SIG-M5 treated with dmso at 0.1 percent for 504 hours (cell line): ENCODE measurements at regions not wholly inside any gene's neighbourhood (a gene's known extent, or its start where the extent isn't known, plus 50 kb on each side); places are given as distances from the start of the nearest gene placed in this dataset.

Experiments
- DNase-seq: peaks from one replicate; lab custom pipeline; 2025; ENCODE audit not compliant: unreplicated experiment; lab: John Stamatoyannopoulos, UW

DNA sequence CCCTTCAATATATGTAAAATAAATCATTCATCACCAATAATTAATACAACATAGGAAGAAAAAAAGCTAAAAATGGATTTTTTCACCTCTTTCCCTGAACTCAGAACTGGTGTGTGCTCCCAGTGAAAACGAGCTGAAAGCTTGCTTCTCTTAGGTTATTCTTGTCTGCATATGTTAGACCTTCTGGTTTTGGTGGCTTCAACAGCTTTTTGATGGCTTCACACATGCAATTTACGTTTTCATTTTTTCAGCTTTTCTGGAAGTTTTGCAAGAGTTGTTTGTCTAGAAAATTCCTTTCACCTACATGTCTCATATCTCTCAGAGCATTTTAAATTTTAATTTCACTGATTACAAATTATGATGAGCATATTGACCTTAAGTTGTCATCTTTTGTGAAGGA lies 86.9 kb upstream of the PTCHD4 start:
- no peak for DNase-seq

DNA sequence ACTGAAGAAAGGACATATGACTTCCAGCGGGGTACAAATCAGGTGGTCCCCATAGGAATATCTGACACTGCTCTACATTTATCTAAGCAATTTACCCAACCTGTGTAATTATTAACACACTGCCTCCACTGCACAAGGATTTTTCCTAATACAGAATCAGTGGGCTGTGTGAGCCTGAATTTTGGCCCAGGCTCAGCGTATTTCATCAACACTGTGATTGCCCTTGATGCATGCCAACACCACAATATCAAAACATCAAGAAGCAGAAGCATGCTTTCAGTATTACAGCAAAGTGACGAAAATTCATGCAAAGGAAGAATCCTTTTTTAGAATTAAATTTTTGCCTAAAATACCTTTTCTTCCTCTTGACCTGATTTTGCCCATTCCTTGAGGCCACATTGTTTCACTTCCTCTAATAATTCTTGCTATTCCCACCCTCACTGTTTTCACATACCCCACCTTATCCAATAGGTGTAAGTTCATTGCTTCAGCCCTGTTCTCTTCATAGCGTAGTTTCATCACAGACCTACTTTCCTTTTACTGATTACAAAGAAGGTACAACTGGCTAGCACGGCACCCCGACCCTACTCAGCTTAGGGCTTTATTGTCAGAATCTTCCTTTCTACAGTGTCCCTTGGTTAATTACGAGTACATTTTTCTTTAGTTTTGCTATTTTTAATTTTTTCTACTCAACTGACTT lies 83.7 kb upstream of the PTCHD4 start:
- no peak for DNase-seq

DNA sequence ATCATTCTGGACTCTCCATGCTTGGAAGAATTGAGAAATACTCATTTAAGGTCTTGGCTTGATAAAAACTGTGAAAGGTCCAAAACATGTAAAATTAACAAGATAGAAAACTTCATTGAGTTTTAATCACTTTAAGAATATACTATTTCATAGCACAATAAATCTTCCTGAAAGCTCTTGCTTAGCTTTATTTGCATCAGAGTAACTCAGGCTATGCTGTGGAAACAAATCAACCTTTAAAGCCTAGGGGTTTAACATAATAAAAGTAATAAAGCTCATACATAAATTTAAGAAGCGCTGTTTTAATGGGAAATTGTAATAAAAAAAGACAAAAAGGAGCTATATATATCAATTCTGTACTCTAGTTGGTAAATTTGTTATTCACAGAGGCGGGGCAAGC lies 77.2 kb upstream of the PTCHD4 start:
- DNase-seq = no peak

DNA sequence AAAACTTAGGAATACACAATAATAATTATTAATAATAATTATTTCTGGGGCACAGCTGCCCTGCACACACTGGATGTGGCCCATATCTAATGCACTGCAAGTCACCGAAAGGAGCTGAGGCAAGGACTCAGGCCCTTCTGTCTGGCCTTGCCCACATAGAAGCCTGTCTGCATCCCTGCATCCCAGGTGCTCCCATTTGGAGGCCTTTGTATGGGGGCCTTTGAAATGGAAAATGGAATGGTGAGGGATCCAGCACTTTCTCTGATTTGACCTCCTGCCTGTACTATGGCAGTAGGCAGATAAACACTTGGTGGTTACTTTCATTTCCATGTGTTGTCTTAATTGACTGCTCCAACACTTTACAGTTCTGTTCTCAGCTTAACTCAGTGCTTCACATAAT lies 75.7 kb upstream of the PTCHD4 start:
- DNase-seq = no peak

DNA sequence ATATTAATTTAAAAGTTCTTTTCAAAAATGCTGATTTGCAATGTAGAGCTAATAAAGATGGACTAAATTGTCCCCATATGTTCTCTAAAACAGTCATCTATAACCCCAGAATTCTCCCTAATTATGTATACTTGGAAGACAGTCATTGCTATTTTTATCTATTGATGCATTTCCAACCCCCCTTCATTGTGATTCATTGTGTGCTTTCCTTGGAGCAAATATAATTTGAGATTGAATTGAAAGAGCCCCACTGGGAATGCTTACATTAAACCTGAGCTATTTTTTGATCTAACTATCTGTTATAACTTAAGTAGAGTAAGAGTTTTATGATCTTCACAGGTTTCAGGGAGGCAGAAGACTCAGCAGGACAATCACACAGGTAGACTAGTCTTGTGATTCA lies 73.7 kb upstream of the PTCHD4 start:
- DNase-seq = no peak

DNA sequence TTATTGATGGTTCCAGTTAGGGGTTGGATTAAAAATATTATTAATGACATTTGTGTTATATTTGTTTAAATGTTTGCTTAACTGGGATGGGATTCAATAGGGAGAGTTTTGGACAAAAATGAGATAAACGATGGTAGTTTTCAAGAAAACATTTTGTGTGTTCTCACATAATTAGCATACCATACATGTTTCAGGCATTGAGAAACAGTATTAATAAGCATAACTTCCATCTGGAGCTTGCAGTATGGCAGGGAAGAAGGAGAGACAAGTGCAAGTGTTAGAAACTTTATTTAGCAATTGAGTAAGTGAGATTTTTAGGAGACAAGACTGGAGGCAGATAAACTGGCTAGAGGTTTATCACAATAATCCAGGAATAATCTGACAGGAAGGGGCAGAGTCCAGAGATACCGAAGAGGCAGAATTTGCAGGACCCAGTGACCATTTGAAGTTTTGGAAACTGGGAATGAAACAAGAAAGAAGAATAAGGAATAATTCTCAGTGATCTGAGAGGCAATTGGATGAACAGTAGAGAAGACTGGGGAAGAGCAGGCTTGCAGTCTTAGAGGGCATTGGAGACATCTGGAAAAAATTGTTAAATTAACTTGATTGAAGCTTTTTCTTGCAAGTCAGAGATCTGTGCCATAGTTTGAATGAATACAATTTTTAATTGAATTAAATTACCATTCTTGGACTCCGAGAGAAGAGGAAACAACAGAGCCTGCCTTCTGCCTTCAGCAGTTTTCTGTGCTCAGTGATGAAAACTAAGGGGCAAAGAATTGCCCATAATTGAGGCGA lies 73.0 kb upstream of the PTCHD4 start:
- DNase-seq = no peak

DNA sequence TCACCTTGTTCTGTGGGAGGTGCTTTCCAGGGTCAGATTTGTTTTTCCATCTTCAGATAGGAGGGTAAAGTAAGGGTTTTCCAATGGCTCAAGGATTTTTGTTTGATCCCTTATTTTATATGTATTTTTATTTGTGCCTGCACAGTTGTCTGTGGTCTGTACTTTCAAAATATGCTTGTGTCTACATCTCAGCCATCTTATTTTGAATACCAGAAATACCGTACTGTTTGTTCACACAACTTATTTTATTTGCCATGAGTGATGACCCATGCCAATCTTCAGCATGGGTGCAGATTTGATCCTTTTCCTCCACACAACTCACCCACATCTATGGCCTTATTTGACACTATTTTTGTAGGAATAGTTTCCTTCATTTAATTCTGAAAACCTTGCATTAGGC lies 72.2 kb upstream of the PTCHD4 start:
- no peak for DNase-seq

DNA sequence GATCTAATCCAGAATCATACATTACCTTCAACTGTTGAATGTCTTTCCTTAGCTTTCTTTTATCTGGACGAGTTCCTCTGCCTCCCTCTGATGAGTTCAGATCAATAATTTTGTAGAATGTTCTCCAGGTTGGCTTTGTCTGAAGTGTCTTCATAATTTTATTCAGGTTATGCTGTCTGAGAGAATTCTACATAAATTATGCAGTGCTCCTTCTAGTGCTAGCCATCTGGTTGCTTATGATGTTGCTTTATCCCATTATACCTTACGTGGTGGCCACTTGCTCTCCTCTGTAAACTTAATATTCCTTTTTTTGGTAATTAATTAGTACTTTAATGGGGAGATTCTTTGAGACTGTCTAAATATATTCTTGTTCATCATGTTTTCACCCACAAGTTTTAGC lies 67.7 kb upstream of the PTCHD4 start:
- DNase-seq = no peak

DNA sequence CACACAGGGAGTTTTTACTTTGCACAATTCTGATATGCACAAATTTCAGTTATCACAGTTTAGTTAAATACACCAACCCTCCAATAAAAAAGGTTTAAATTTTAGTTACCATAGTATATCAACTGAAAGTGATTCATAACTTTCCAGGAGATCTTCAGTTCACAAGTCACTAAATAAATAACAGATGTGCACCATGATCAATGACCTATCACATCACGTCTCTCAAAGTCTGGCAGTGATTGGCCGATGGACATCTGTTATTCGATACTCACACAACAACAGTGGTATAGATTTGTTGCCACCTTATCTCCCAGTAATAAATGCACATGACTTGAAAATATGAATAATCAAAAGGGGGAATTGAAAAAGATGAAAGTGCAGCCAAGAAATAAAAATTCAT lies 66.8 kb upstream of the PTCHD4 start:
- DNase-seq = no peak

DNA sequence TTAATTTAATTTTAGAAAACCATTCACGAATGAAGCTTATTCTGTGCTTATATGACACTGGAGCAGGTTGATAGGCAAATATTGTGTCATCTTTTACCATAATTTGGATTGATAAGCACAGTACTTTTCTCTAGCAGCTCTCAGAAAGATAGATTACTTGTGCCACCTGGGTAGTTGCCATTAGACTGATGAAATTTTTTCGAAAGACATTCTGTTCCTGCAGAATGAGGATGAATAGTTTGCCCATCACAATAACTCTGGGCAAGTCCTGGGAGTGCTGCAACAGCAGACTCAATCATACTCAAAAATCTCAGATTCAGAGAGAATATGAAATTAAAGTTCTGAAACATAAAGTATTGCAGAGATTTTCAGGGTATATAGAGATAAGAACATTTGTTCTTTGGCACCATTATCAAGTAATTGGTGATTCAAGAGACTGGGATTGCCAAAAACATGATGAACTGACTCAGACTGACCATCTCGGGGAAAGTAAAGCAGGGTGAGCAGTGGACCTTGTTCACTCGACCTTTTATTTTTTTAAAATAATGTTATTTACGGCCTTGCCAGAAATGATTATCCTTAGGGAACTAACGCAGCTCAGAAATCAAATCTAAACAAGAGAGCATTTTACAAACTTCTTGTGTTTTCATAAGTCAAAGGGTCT lies 65.8 kb upstream of the PTCHD4 start:
- DNase-seq = no peak

DNA sequence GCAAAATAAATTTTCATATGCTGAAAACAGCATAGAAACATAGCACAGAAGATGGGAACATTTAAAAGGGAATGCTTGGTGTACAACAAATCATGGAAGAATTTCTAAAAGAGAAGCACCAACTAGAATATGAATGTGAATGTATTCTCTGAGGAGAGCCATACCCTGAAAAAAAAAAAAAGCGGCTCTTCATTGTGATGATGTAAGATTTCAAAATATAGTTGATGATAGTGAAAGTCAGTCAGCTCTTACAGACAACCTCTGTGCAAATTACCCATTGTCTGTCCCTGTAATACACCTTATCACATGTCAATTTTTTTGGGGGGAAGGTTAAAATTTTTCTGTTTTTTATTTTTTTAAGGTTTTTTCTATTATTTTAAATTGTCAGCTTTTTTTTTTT lies 58.6 kb upstream of the PTCHD4 start:
- DNase-seq = no peak
